Stimulated activated CD8-positive, alpha-beta memory T cell treated with anti-CD3 and anti-CD28 coated beads, Interleukin-7, amount 100 ng/mL, for 48 hours (primary cell): ENCODE measurements at regions not wholly inside any gene's neighbourhood (a gene's known extent, or its start where the extent isn't known, plus 50 kb on each side); places are given as distances from the start of the nearest gene placed in this dataset.

Experiments used
- DNase-seq, 2 donors: peaks; one replicate each; pipeline ENCODE4 v3.0.0-alpha.2; 2020; ENCODE audit warnings: low read depth in 1 of 2; ENCODE audit errors: extremely low read depth in 1 of 2

GRCh38 chr20:39152126-39152525 is 190.0 kb downstream of the DHX35 start:
- no peak for DNase-seq

GRCh38 chr20:39150501-39150900 is 188.4 kb downstream of the DHX35 start:
- no peak for DNase-seq

GRCh38 chr20:39146394-39146793 is 184.2 kb downstream of the DHX35 start:
- no peak for DNase-seq

GRCh38 chr20:39145921-39146320 is 183.8 kb downstream of the DHX35 start:
- DNase-seq, result no peak

GRCh38 chr20:39144757-39145156 is 182.6 kb downstream of the DHX35 start:
- no peak for DNase-seq

- DNase-seq, result no peak
Measured at GRCh38 chr20:39142407-39143096, 180.4 kb downstream of the DHX35 start.

- no peak for DNase-seq
Measured at GRCh38 chr20:39137299-39137698, 175.2 kb downstream of the DHX35 start.

- DNase-seq, result no peak
Measured at GRCh38 chr20:39136798-39137197, 174.7 kb downstream of the DHX35 start.

GRCh38 chr20:39135885-39136544 is 173.9 kb downstream of the DHX35 start:
- DNase-seq, result no peak

GRCh38 chr20:39133201-39133600 is 171.1 kb downstream of the DHX35 start:
- DNase-seq, result no peak

- DNase-seq, result no peak
Measured at GRCh38 chr20:39132511-39132910, 170.4 kb downstream of the DHX35 start.

- DNase-seq, result no peak
Measured at GRCh38 chr20:39132093-39132492, 169.9 kb downstream of the DHX35 start.

GRCh38 chr20:39130627-39131026 is 168.5 kb downstream of the DHX35 start:
- no peak for DNase-seq

- DNase-seq, result no peak
Measured at GRCh38 chr20:39129523-39129922, 167.4 kb downstream of the DHX35 start.

GRCh38 chr20:39124064-39124463 is 161.9 kb downstream of the DHX35 start:
- no peak for DNase-seq

- no peak for DNase-seq
Measured at GRCh38 chr20:39123185-39123557, 161.0 kb downstream of the DHX35 start.

GRCh38 chr20:39117491-39117890 is 155.3 kb downstream of the DHX35 start:
- no peak for DNase-seq

- no peak for DNase-seq
Measured at GRCh38 chr20:39116020-39116419, 153.9 kb downstream of the DHX35 start.

GRCh38 chr20:39112178-39112743 is 150.1 kb downstream of the DHX35 start:
- DNase-seq, result no peak

GRCh38 chr20:39111359-39112177 is 149.4 kb downstream of the DHX35 start:
- DNase-seq, result no peak

GRCh38 chr20:39110819-39111136 is 148.6 kb downstream of the DHX35 start:
- DNase-seq, result no peak
